Uterus (tissue), 3 donors: ENCODE measurements at regions not wholly inside any gene's neighbourhood (a gene's known extent, or its start where the extent isn't known, plus 50 kb on each side); places are given as distances from the start of the nearest gene placed in this dataset.

Experiments used
- DNase-seq, 2 donors: peaks; one replicate each; pipeline ENCODE4 v3.0.0-alpha.2; 2019 to 2020
- H3K27ac ChIP-seq, 2 donors: fragments of 200-600 bp; sonication (generic); 1 replicate in 1 of 2; 2 replicates in 1 of 2; pipeline ENCODE4 v1.5.1; 2016 to 2018
- H3K27me3 ChIP-seq, 2 donors: fragments of 200-600 bp; sonication (generic); one replicate each; pipeline ENCODE4 v1.5.1; 2018 to 2019; ENCODE audit warnings: control low read depth in 1 of 2
- H3K36me3 ChIP-seq, 2 donors: fragments of 200-600 bp; sonication (generic); one replicate each; pipeline ENCODE4 v1.5.1; 2019; ENCODE audit warnings: control low read depth in 1 of 2
- H3K4me1 ChIP-seq, 2 donors: fragments of 200-600 bp; sonication (generic); one replicate each; pipeline ENCODE4 v1.5.1; 2018 to 2019; ENCODE audit warnings: control low read depth in 1 of 2
- H3K4me3 ChIP-seq, 2 donors: fragments of 200-600 bp; sonication (generic); 1 replicate in 1 of 2; 2 replicates in 1 of 2; pipeline ENCODE4 v1.5.1; 2018 to 2019; ENCODE audit warnings: mild to moderate bottlenecking in 1 of 2
- H3K9me3 ChIP-seq, 2 donors: fragments of 200-600 bp; sonication (generic); one replicate each; pipeline ENCODE4 v1.5.1; 2019; ENCODE audit warnings: control low read depth in 1 of 2
- POLR2A ChIP-seq, 2 donors: fragments of 450-650 bp; IDR thresholded peaks; one replicate each; pipeline ENCODE4 v1.6.1; 2016; ENCODE audit warnings: antibody characterized with exemption in 2 of 2, mild to moderate bottlenecking in 1 of 2, moderate library complexity in 1 of 2
- intact Hi-C: fragments of 100-400 bp; cut with DNase I; formaldehyde crosslinking; loops from one replicate; pipeline ENCODE4 v1.15.1; 2023; ENCODE audit warnings: low total_unique reads
- TF ChIP-seq, protein P1 (sequence below), 4 experiments: fragments of 200-600 bp in 2 of 4; fragments of 450-650 bp in 2 of 4; sonication (generic) in 2 of 4; IDR thresholded peaks; one replicate each; pipeline ENCODE4 v1.5.1; 2016 to 2019; ENCODE audit warnings: antibody characterized with exemption in 4 of 4, mild to moderate bottlenecking in 2 of 4, moderate library complexity in 1 of 4
- donor health status: DM: yes; HTN: yes; CAD: no.

GRCh38 chr3:148441191-148441590 lies 256.5 kb upstream of the AGTR1 start:
- no peak overlapping the region for H3K27ac ChIP-seq
- intact Hi-C loops = no loop called here
- H3K4me3 ChIP-seq = no peak overlapping the region
- H3K27me3 ChIP-seq = no peaks in the 10 kb centered on the region
- H3K4me1 ChIP-seq = no peaks in the 10 kb centered on the region
- TF ChIP-seq POLR2A (IDR thresholded peaks at IDR 0.05) = no peak
- TF ChIP-seq, protein P1, sequence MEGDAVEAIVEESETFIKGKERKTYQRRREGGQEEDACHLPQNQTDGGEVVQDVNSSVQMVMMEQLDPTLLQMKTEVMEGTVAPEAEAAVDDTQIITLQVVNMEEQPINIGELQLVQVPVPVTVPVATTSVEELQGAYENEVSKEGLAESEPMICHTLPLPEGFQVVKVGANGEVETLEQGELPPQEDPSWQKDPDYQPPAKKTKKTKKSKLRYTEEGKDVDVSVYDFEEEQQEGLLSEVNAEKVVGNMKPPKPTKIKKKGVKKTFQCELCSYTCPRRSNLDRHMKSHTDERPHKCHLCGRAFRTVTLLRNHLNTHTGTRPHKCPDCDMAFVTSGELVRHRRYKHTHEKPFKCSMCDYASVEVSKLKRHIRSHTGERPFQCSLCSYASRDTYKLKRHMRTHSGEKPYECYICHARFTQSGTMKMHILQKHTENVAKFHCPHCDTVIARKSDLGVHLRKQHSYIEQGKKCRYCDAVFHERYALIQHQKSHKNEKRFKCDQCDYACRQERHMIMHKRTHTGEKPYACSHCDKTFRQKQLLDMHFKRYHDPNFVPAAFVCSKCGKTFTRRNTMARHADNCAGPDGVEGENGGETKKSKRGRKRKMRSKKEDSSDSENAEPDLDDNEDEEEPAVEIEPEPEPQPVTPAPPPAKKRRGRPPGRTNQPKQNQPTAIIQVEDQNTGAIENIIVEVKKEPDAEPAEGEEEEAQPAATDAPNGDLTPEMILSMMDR (IDR thresholded peaks at IDR 0.05) = no peak
- H3K36me3 ChIP-seq = no peaks in the 10 kb centered on the region
- no peak for DNase-seq
- H3K9me3 ChIP-seq = no peaks in the 10 kb centered on the region

DNA sequence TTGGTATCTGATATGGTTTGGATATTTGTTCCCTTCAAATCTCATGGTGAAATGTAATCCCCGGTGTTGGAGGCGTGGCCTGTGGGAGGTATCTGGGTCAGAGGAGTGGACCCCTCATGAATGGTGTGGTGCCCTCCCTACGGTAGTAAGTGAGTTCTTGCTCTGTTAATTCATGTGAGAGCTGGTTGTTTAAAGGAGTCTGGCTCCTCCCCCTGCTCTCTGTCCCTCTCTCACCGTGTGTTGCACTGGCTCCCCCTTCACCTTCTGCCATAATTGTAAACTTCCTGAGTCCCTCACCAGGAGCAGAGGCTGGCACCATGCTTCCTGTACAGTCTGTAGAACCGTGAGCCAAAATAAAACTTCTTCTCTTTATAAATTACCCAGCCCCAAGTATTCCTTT lies 246.9 kb upstream of the AGTR1 start:
- TF ChIP-seq, protein P1 (IDR thresholded peaks at IDR 0.05) = no peak
- TF ChIP-seq POLR2A (IDR thresholded peaks at IDR 0.05) = no peak
- Histone ChIP-seq H3K27me3 (no peaks in the 10 kb centered on the region), H3K27ac (no peak overlapping the region), H3K4me3 (no peak overlapping the region), H3K4me1 (no peaks in the 10 kb centered on the region), H3K9me3 (no peaks in the 10 kb centered on the region), H3K36me3 (no peaks in the 10 kb centered on the region)
- intact Hi-C loops = no loop called here
- DNase-seq = no peak

GRCh38 chr3:148451969-148452368 lies 245.7 kb upstream of the AGTR1 start:
- intact Hi-C loops = no loop called here
- Histone ChIP-seq H3K36me3 (no peaks in the 10 kb centered on the region), H3K27ac (no peak overlapping the region), H3K4me1 (no peaks in the 10 kb centered on the region), H3K4me3 (no peak overlapping the region), H3K27me3 (no peaks in the 10 kb centered on the region), H3K9me3 (no peaks in the 10 kb centered on the region)
- TF ChIP-seq, protein P1 (IDR thresholded peaks at IDR 0.05) = no peak
- no peak for DNase-seq

DNA sequence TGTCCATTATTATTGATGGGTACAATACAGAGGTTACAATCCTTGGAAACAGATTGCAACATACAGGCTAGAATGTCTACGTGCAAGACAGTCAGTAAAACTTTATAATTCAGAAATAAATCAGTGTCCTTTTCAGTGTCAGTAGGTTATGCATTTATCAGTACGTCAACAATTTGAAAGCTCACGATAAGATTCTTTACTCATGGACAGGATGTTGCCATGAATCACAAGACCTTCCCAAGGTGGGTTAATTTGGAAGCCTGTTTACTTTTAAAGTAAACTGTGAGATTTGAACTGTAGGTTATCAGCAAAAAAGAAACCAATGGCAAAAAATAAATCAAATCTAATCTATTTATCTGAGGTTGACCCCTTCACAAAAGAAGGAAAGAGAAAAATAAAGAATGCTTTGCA lies 243.9 kb upstream of the AGTR1 start:
- no peak overlapping the region for H3K27ac ChIP-seq
- H3K27me3 ChIP-seq = no peaks in the 10 kb centered on the region
- H3K4me1 ChIP-seq = no peaks in the 10 kb centered on the region
- DNase-seq = no peak
- H3K9me3 ChIP-seq = no peaks in the 10 kb centered on the region
- intact Hi-C loops = no loop called here
- no peak overlapping the region for H3K4me3 ChIP-seq
- no peak for TF ChIP-seq POLR2A (IDR thresholded peaks at IDR 0.05)
- TF ChIP-seq, protein P1 (IDR thresholded peaks at IDR 0.05) = no peak
- no peaks in the 10 kb centered on the region for H3K36me3 ChIP-seq

- H3K9me3 ChIP-seq = no peaks in the 10 kb centered on the region
- no peak overlapping the region for H3K4me3 ChIP-seq
- H3K4me1 ChIP-seq = no peaks in the 10 kb centered on the region
- intact Hi-C loops = no loop called here
- TF ChIP-seq, protein P1 (IDR thresholded peaks at IDR 0.05) = no peak
- no peaks in the 10 kb centered on the region for H3K27me3 ChIP-seq
- H3K27ac ChIP-seq = no peak overlapping the region
- no peak for DNase-seq
- no peaks in the 10 kb centered on the region for H3K36me3 ChIP-seq
Measured at GRCh38 chr3:148455098-148455497, 242.6 kb upstream of the AGTR1 start.
